Sigmoid colon (tissue), 6 donors: ENCODE measurements at regions not wholly inside any gene's neighbourhood (a gene's known extent, or its start where the extent isn't known, plus 50 kb on each side); places are given as distances from the start of the nearest gene placed in this dataset.

Experiments used
- DNase-seq: peaks from one replicate; pipeline ENCODE4 v3.0.0-alpha.2; 2019
- H3K27ac ChIP-seq, 4 donors: fragments of 200-600 bp; sonication (generic); one replicate each; pipeline ENCODE4 v1.5.1; 2016 to 2019; ENCODE audit warnings: mild to moderate bottlenecking in 1 of 4
- H3K27me3 ChIP-seq, 3 donors: fragments of 200-600 bp; sonication (generic); one replicate each; pipeline ENCODE4 v1.5.1; 2019; ENCODE audit warnings: mild to moderate bottlenecking in 1 of 3
- H3K36me3 ChIP-seq, 4 donors: fragments of 200-600 bp; sonication (generic); one replicate each; pipeline ENCODE4 v1.5.1; 2016 to 2019
- H3K4me1 ChIP-seq, 4 donors: fragments of 200-600 bp; sonication (generic); one replicate each; pipeline ENCODE4 v1.5.1; 2017 to 2019
- H3K4me3 ChIP-seq, 4 donors: fragments of 200-600 bp; sonication (generic); one replicate each; pipeline ENCODE4 v1.5.1; 2017 to 2019; ENCODE audit warnings: mild to moderate bottlenecking in 2 of 4, moderate library complexity in 1 of 4
- H3K9me3 ChIP-seq, 4 donors: fragments of 200-600 bp in 3 of 4; sonication (generic) in 3 of 4; one replicate each; pipeline versions ENCODE4 v1.5.1 to v1.6.1; 2013 to 2019
- EP300 ChIP-seq, 4 donors: sonication (generic); formaldehyde crosslinking; IDR thresholded peaks; one replicate each; pipeline ENCODE4 v1.6.1; 2017; ENCODE audit warnings: antibody characterized with exemption in 4 of 4
- POLR2A ChIP-seq, 2 donors: fragments of 450-650 bp; IDR thresholded peaks; one replicate each; pipeline ENCODE4 v1.6.1; 2016; ENCODE audit warnings: antibody characterized with exemption in 2 of 2, mild to moderate bottlenecking in 2 of 2, moderate library complexity in 2 of 2
- POLR2AphosphoS5 ChIP-seq, 4 donors: sonication (generic); formaldehyde crosslinking; IDR thresholded peaks; one replicate each; pipeline ENCODE4 v1.6.1; 2017; ENCODE audit warnings: antibody characterized with exemption in 4 of 4
- WGBS, 2 donors: extraction: QIAGEN DNeasy Blood & Tissue Kit; methylation state at CpG; one replicate each; pipeline ENCODE4 v1.1.7; 2013; 5-methylcytosine and 5-hydroxymethylcytosine counted together
- intact Hi-C: fragments of 100-400 bp; cut with DNase I; formaldehyde crosslinking; loops from one replicate; pipeline ENCODE4 v1.15.1; 2023
- TF ChIP-seq, protein P1 (sequence below), 4 experiments: fragments of 450-650 bp in 3 of 4; fragments of 200-600 bp in 1 of 4; IDR thresholded peaks; one replicate each; pipeline ENCODE4 v1.5.1; 2016 to 2019; ENCODE audit warnings: antibody characterized with exemption in 4 of 4, mild to moderate bottlenecking in 3 of 4, moderate library complexity in 2 of 4
- donor health status: healthy with polysubstance abuse.
- donor health status: healthy.

- Histone ChIP-seq H3K27ac (no peak overlapping the region), H3K4me1 (no peaks in the 10 kb centered on the region), H3K27me3 (no peaks in the 10 kb centered on the region), H3K4me3 (no peak overlapping the region), H3K9me3 (no peaks in the 10 kb centered on the region), H3K36me3 (no peaks in the 10 kb centered on the region)
- TF ChIP-seq POLR2A (IDR thresholded peaks at IDR 0.05) (no peak), POLR2AphosphoS5 (IDR thresholded peaks at IDR 0.05) (no peak), EP300 (IDR thresholded peaks at IDR 0.05) (no peak)
- TF ChIP-seq, protein P1, sequence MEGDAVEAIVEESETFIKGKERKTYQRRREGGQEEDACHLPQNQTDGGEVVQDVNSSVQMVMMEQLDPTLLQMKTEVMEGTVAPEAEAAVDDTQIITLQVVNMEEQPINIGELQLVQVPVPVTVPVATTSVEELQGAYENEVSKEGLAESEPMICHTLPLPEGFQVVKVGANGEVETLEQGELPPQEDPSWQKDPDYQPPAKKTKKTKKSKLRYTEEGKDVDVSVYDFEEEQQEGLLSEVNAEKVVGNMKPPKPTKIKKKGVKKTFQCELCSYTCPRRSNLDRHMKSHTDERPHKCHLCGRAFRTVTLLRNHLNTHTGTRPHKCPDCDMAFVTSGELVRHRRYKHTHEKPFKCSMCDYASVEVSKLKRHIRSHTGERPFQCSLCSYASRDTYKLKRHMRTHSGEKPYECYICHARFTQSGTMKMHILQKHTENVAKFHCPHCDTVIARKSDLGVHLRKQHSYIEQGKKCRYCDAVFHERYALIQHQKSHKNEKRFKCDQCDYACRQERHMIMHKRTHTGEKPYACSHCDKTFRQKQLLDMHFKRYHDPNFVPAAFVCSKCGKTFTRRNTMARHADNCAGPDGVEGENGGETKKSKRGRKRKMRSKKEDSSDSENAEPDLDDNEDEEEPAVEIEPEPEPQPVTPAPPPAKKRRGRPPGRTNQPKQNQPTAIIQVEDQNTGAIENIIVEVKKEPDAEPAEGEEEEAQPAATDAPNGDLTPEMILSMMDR (IDR thresholded peaks at IDR 0.05), result no peak
- 86 to 95% methylated on average over 3 of the region's 3 CpGs for WGBS, 2 donors
- DNase-seq, result no peak
- intact Hi-C loops, result no loop called here
Measured at GRCh38 chr3:18066899-18067582, 324.6 kb upstream of the TBC1D5 start.

GRCh38 chr3:18064586-18064985 is 322.2 kb upstream of the TBC1D5 start:
- Histone ChIP-seq H3K27ac (no peak overlapping the region), H3K27me3 (no peaks in the 10 kb centered on the region), H3K4me1 (no peaks in the 10 kb centered on the region), H3K4me3 (no peak overlapping the region), H3K36me3 (no peaks in the 10 kb centered on the region), H3K9me3 (no peaks in the 10 kb centered on the region)
- DNase-seq, result no peak
- intact Hi-C loops, result no loop called here
- WGBS, 2 donors, result 73 to 84% methylated on average over 1 of the region's 1 CpG
- no peak for TF ChIP-seq POLR2AphosphoS5 (IDR thresholded peaks at IDR 0.05)
- TF ChIP-seq, protein P1 (IDR thresholded peaks at IDR 0.05), result no peak
- TF ChIP-seq POLR2A (IDR thresholded peaks at IDR 0.05), result no peak
- no peak for TF ChIP-seq EP300 (IDR thresholded peaks at IDR 0.05)

GRCh38 chr3:18062657-18063025 is 320.2 kb upstream of the TBC1D5 start:
- H3K9me3 ChIP-seq, result no peaks in the 10 kb centered on the region

GRCh38 chr3:18061737-18062656 is 319.6 kb upstream of the TBC1D5 start:
- no peak for TF ChIP-seq EP300 (IDR thresholded peaks at IDR 0.05)
- Histone ChIP-seq H3K4me3 (no peak overlapping the region), H3K4me1 (no peaks in the 10 kb centered on the region), H3K27ac (no peak overlapping the region), H3K36me3 (no peaks in the 10 kb centered on the region), H3K9me3 (no peaks in the 10 kb centered on the region), H3K27me3 (no peaks in the 10 kb centered on the region)
- intact Hi-C loops, result no loop called here
- DNase-seq, result no peak
- 89 to 93% methylated on average over 1 of the region's 1 CpG for WGBS, 2 donors

More at GRCh38 chr3:18062657-18063025, 320.2 kb upstream of the TBC1D5 start:
- no peaks in the 10 kb centered on the region for H3K36me3 ChIP-seq
- intact Hi-C loops, result no loop called here
- WGBS, 2 donors, result 84 to 90% methylated on average over 3 of the region's 3 CpGs
- H3K27me3 ChIP-seq, result no peaks in the 10 kb centered on the region
- TF ChIP-seq POLR2A (IDR thresholded peaks at IDR 0.05), result no peak
- no peak for TF ChIP-seq POLR2AphosphoS5 (IDR thresholded peaks at IDR 0.05)
- TF ChIP-seq, protein P1 (IDR thresholded peaks at IDR 0.05), result no peak
- TF ChIP-seq EP300 (IDR thresholded peaks at IDR 0.05), result no peak
- no peak overlapping the region for H3K27ac ChIP-seq
- H3K4me1 ChIP-seq, result no peaks in the 10 kb centered on the region
- H3K4me3 ChIP-seq, result no peak overlapping the region
- DNase-seq, result no peak

- TF ChIP-seq, protein P1 (IDR thresholded peaks at IDR 0.05), result no peak
- TF ChIP-seq EP300 (IDR thresholded peaks at IDR 0.05), result no peak
- TF ChIP-seq POLR2AphosphoS5 (IDR thresholded peaks at IDR 0.05), result no peak
- TF ChIP-seq POLR2A (IDR thresholded peaks at IDR 0.05), result no peak
- H3K27me3 ChIP-seq, result no peaks in the 10 kb centered on the region
- 68 to 88% methylated on average over 2 of the region's 2 CpGs for WGBS, 2 donors
Measured at GRCh38 chr3:18058666-18059065, 316.2 kb upstream of the TBC1D5 start.

More at GRCh38 chr3:18058666-18059065, 316.2 kb upstream of the TBC1D5 start:
- Histone ChIP-seq H3K27ac (no peak overlapping the region), H3K4me1 (no peaks in the 10 kb centered on the region), H3K36me3 (no peaks in the 10 kb centered on the region), H3K9me3 (no peaks in the 10 kb centered on the region), H3K4me3 (no peak overlapping the region)
- DNase-seq, result no peak
- intact Hi-C loops, result no loop called here
